ENCODE measurements at regions not wholly inside any gene's neighbourhood (a gene's known extent, or its start where the extent isn't known, plus 50 kb on each side); places are given as distances from the start of the nearest gene placed in this dataset.

DNA sequence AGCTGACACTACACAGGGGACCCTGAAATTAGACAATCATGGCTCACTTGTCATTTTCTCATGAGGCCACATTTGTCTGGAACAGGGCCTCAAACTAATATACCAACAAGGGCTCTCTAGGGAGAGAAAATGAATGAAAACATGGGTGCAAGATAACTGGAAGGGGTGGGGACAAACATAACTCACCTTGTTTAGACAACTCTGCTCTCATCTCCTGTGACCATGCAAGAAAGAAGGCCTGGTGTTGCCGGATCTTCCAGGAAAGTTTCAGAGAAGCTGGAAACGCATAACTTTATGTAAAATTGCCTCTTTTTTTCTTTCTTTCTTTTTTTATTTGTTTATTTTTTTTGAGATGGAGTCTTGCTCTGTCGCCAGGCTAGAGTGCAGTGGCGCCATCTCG, 80.4 kb upstream of the SPRED2 start:
- TF ChIP-seq, protein P1, sequence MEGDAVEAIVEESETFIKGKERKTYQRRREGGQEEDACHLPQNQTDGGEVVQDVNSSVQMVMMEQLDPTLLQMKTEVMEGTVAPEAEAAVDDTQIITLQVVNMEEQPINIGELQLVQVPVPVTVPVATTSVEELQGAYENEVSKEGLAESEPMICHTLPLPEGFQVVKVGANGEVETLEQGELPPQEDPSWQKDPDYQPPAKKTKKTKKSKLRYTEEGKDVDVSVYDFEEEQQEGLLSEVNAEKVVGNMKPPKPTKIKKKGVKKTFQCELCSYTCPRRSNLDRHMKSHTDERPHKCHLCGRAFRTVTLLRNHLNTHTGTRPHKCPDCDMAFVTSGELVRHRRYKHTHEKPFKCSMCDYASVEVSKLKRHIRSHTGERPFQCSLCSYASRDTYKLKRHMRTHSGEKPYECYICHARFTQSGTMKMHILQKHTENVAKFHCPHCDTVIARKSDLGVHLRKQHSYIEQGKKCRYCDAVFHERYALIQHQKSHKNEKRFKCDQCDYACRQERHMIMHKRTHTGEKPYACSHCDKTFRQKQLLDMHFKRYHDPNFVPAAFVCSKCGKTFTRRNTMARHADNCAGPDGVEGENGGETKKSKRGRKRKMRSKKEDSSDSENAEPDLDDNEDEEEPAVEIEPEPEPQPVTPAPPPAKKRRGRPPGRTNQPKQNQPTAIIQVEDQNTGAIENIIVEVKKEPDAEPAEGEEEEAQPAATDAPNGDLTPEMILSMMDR (IDR thresholded peaks at IDR 0.05; ENCODE audit: low read depth, low read length): no peak
- no peaks in the 10 kb centered on the region for H3K9me3 ChIP-seq (ENCODE audit: severe bottlenecking)
- H3K36me3 ChIP-seq: no peaks in the 10 kb centered on the region
- no peak overlapping the region for H3K27ac ChIP-seq
- H3K4me3 ChIP-seq (ENCODE audit: low read depth, low read length): no peak overlapping the region
- peaks cover 36% of the 10 kb centered on the region for H3K27me3 ChIP-seq (ENCODE audit: insufficient read depth, low read depth, severe bottlenecking)
- no peak for DNase-seq

- H3K9me3 ChIP-seq (ENCODE audit: severe bottlenecking): no peaks in the 10 kb centered on the region
- no peak overlapping the region for H3K4me3 ChIP-seq (ENCODE audit: low read depth, low read length)
- H3K36me3 ChIP-seq: no peaks in the 10 kb centered on the region
- no peak overlapping the region for H3K27ac ChIP-seq
- no peak for DNase-seq
- TF ChIP-seq, protein P1 (IDR thresholded peaks at IDR 0.05; ENCODE audit: low read depth, low read length): no peak
- H3K27me3 ChIP-seq (ENCODE audit: insufficient read depth, low read depth, severe bottlenecking): peaks cover 43% of the 10 kb centered on the region
These were observed 78.9 kb upstream of the SPRED2 start for GRCh38 chr2:65511306-65511705.

DNA sequence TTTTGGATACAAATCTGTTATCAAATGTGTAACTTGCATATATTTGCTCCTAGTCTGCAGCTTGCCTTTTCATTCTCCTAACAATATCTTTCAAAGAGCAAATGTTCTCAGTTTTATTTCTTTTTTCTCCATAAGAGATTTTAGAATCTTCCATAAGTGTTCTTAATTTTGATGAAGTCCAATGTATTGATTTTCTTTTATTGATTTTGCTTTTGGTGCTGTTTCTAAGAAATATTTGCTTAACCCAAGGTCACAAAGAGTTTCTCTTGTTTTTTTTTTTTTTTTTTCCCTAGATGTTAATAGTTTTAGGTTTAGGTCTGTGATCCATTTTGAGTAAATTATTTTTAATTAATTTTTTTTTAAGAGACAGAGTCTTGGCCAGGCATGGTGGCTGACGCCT, 75.8 kb upstream of the SPRED2 start:
- Histone ChIP-seq H3K27me3 (ENCODE audit: insufficient read depth, low read depth, severe bottlenecking) (peaks cover 59% of the 10 kb centered on the region), H3K4me3 (ENCODE audit: low read depth, low read length) (no peak overlapping the region), H3K9me3 (ENCODE audit: severe bottlenecking) (no peaks in the 10 kb centered on the region), H3K27ac (no peak overlapping the region), H3K36me3 (no peaks in the 10 kb centered on the region)
- no peak for DNase-seq
- TF ChIP-seq, protein P1 (IDR thresholded peaks at IDR 0.05; ENCODE audit: low read depth, low read length): no peak

DNA sequence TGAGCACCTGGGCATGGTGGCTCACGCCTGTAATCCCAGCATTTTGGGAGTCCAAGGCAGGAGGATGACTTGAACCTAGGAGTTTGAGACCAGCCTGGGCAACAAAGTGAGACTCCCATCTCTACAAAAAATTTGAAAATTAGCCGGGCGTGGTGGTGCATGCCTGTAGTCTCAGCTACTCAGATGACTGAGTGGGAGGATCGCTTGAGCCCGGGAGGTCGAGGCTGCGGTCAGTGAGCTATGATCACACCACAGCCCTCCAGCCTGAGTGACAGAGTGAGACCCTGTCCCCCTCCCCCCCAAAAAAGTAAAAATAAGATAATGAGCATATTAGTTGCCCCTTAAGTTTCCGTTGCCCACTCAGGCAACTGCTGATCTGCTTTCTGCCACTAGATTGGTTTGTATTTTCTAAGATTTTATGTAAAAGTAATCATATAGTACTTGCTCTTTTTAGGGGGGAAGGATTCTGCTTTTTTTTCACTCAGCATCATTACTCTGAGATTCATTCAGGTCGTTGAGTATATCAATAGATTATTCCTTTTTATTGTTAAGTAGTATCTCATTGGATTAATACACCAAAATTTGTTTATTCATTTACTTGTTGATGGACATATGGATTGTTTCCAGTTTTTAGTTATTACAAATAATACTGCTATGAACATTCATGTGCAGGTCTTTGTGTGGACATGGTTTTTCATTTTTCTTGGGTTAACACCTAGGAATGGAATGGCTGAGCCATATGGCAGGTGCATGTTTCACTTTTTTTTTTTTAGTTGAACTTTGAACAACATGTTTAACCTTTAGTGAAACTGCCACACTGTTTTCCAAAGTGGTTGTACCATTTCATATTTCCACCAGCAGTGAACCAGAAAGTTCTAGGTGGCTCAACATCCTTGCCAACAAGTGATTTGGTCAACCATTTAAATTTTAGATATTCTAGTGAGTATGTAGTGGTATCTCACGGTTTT, 75.0 kb upstream of the SPRED2 start:
- DNase-seq: no peak
- no peaks in the 10 kb centered on the region for H3K36me3 ChIP-seq
- H3K4me3 ChIP-seq (ENCODE audit: low read depth, low read length): no peak overlapping the region
- no peaks in the 10 kb centered on the region for H3K9me3 ChIP-seq (ENCODE audit: severe bottlenecking)
- no peak overlapping the region for H3K27ac ChIP-seq
- TF ChIP-seq, protein P1 (IDR thresholded peaks at IDR 0.05; ENCODE audit: low read depth, low read length): no peak
- peaks cover 55% of the 10 kb centered on the region for H3K27me3 ChIP-seq (ENCODE audit: insufficient read depth, low read depth, severe bottlenecking)

DNA sequence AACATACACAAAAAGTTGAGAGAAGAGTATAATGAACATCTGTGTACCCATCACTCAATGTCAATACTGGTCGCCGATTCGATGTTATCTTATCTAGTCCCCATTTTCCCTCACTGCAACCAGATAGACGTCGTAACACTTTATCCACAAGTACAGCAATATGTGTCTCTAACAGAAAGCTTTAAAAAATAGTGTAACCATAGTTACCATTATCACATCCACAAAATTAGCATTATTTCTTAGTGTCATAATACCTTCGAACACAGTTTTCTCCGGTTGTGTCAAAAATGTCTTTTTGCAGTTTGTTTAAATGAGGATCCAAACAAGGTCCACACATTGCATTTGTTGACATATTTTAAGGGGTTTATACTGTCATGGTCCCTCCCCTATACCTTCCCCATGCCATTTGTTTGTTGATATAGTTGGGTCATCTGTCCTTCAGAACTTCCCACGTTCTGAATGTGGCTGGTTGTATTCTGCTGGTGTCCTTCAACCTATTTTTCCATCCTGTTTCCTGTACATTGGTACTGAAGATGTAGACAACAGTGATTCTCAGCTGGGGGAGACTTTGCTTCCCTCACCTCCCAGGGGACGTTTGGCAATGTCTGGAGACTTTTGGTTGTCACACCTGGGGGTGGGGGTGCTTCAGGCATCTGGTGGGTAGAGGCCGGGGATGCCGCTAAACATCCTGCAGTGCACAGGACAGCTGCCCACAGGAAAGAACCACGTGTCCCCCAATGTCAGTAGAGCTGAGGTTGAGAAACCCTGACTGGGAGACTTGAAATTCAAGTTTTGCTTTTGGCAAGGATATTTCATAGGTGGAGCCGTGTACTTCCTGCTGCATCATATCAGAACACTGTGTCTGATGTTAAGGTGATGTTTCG, 72.7 kb upstream of the SPRED2 start:
- no peaks in the 10 kb centered on the region for H3K36me3 ChIP-seq
- TF ChIP-seq, protein P1 (IDR thresholded peaks at IDR 0.05; ENCODE audit: low read depth, low read length): no peak
- H3K27me3 ChIP-seq (ENCODE audit: insufficient read depth, low read depth, severe bottlenecking): peaks cover 48% of the 10 kb centered on the region
- peaks cover 2% of the 10 kb centered on the region for H3K9me3 ChIP-seq (ENCODE audit: severe bottlenecking)
- H3K27ac ChIP-seq: no peak overlapping the region
- no peak for DNase-seq
- no peak overlapping the region for H3K4me3 ChIP-seq (ENCODE audit: low read depth, low read length)

All from WERI-Rb-1 (cell line).